ENCODE measurements at regions not wholly inside any gene's neighbourhood (a gene's known extent, or its start where the extent isn't known, plus 50 kb on each side); places are given as distances from the start of the nearest gene placed in this dataset.

GRCh38 chr10:42972946-42973345 lies 103.9 kb upstream of the RET start:
- ATAC-seq, result no peak
- Histone ChIP-seq H3K4me3 (ENCODE audit: low read length) (no peak overlapping the region), H3K27ac (ENCODE audit: low read length) (no peak overlapping the region), H3K4me1 (ENCODE audit: control insufficient read depth, insufficient read depth, low read length) (no peaks in the 10 kb centered on the region), H3K36me3 (ENCODE audit: control insufficient read depth, insufficient read depth, low read length) (no peaks in the 10 kb centered on the region), H3K9me3 (ENCODE audit: control insufficient read depth, insufficient read depth, low read length) (no peaks in the 10 kb centered on the region), H3K27me3 (ENCODE audit: control insufficient read depth, insufficient read depth, low read length) (no peaks in the 10 kb centered on the region)
- H3K4me1 Mint-ChIP-seq, result no peaks in the 10 kb centered on the region
- no peak overlapping the region for H3K4me3 Mint-ChIP-seq
- peaks cover 0 to 2% of the 10 kb centered on the region in 2 donors for H3K27me3 Mint-ChIP-seq (ENCODE audit: low read depth in 2 of 2)
- no peaks in the 10 kb centered on the region for H3K36me3 Mint-ChIP-seq
- H3K27ac Mint-ChIP-seq, result no peak overlapping the region
- no peaks in the 10 kb centered on the region for H3K9me3 Mint-ChIP-seq
- no peak for TF ChIP-seq CTCF (IDR thresholded peaks at IDR 0.05)
- intact Hi-C loops (cut with micrococcal nuclease), result no loop called here
- no peak for DNase-seq
- 92% methylated on average over 6 of the region's 6 CpGs for WGBS (ENCODE audit: insufficient coverage)

GRCh38 chr10:42973411-42973810 lies 103.5 kb upstream of the RET start:
- H3K27ac Mint-ChIP-seq, result no peak overlapping the region
- Histone ChIP-seq H3K27ac (ENCODE audit: low read length) (no peak overlapping the region), H3K4me3 (ENCODE audit: low read length) (no peak overlapping the region), H3K4me1 (ENCODE audit: control insufficient read depth, insufficient read depth, low read length) (no peaks in the 10 kb centered on the region), H3K9me3 (ENCODE audit: control insufficient read depth, insufficient read depth, low read length) (no peaks in the 10 kb centered on the region), H3K36me3 (ENCODE audit: control insufficient read depth, insufficient read depth, low read length) (no peaks in the 10 kb centered on the region), H3K27me3 (ENCODE audit: control insufficient read depth, insufficient read depth, low read length) (no peaks in the 10 kb centered on the region)
- peaks cover 0 to 2% of the 10 kb centered on the region in 2 donors for H3K27me3 Mint-ChIP-seq (ENCODE audit: low read depth in 2 of 2)
- no peaks in the 10 kb centered on the region for H3K36me3 Mint-ChIP-seq
- ATAC-seq (no peak), DNase-seq (no peak)
- H3K4me3 Mint-ChIP-seq, result no peak overlapping the region
- no peaks in the 10 kb centered on the region for H3K9me3 Mint-ChIP-seq
- intact Hi-C loops (cut with micrococcal nuclease), result no loop called here
- TF ChIP-seq CTCF (IDR thresholded peaks at IDR 0.05), result no peak
- no peaks in the 10 kb centered on the region for H3K4me1 Mint-ChIP-seq
- WGBS (ENCODE audit: insufficient coverage), result 92% methylated on average over 6 of the region's 6 CpGs

GRCh38 chr10:42973870-42974692 lies 102.8 kb upstream of the RET start:
- no peaks in the 10 kb centered on the region for H3K4me1 ChIP-seq (ENCODE audit: control insufficient read depth, insufficient read depth, low read length)
- DNase-seq (peak in 1 of 2 donors; percentile 10), ATAC-seq (no peak)
- H3K4me3 ChIP-seq (ENCODE audit: low read length), result no peak overlapping the region
- H3K9me3 Mint-ChIP-seq, result no peaks in the 10 kb centered on the region
- H3K27me3 Mint-ChIP-seq (ENCODE audit: low read depth in 2 of 2), result peaks cover 0 to 2% of the 10 kb centered on the region in 2 donors
- no peak overlapping the region for H3K27ac ChIP-seq (ENCODE audit: low read length)
- no peak overlapping the region for H3K4me3 Mint-ChIP-seq
- no peaks in the 10 kb centered on the region for H3K9me3 ChIP-seq (ENCODE audit: control insufficient read depth, insufficient read depth, low read length)
- H3K4me1 Mint-ChIP-seq, result no peaks in the 10 kb centered on the region
- no peak overlapping the region for H3K27ac Mint-ChIP-seq
- TF ChIP-seq CTCF (IDR thresholded peaks at IDR 0.05), result no peak
- no peaks in the 10 kb centered on the region for H3K36me3 ChIP-seq (ENCODE audit: control insufficient read depth, insufficient read depth, low read length)
- WGBS (ENCODE audit: insufficient coverage), result 89% methylated on average over 9 of the region's 9 CpGs
- H3K27me3 ChIP-seq (ENCODE audit: control insufficient read depth, insufficient read depth, low read length), result no peaks in the 10 kb centered on the region
- intact Hi-C loops (cut with micrococcal nuclease), result no loop called here
- H3K36me3 Mint-ChIP-seq, result no peaks in the 10 kb centered on the region

- peaks cover 0 to 2% of the 10 kb centered on the region in 2 donors for H3K27me3 Mint-ChIP-seq (ENCODE audit: low read depth in 2 of 2)
- intact Hi-C loops (cut with micrococcal nuclease), result no loop called here
- H3K4me3 ChIP-seq (ENCODE audit: low read length), result no peak overlapping the region
These were observed 102.2 kb upstream of the RET start for GRCh38 chr10:42974693-42975002.

More at GRCh38 chr10:42974693-42975002, 102.2 kb upstream of the RET start:
- no peak for ATAC-seq
- peak in 1 of 2 donors; percentile 6 for DNase-seq
- Histone ChIP-seq H3K27me3 (ENCODE audit: control insufficient read depth, insufficient read depth, low read length) (no peaks in the 10 kb centered on the region), H3K9me3 (ENCODE audit: control insufficient read depth, insufficient read depth, low read length) (no peaks in the 10 kb centered on the region), H3K27ac (ENCODE audit: low read length) (no peak overlapping the region), H3K36me3 (ENCODE audit: control insufficient read depth, insufficient read depth, low read length) (no peaks in the 10 kb centered on the region), H3K4me1 (ENCODE audit: control insufficient read depth, insufficient read depth, low read length) (no peaks in the 10 kb centered on the region)
- no peak for TF ChIP-seq CTCF (IDR thresholded peaks at IDR 0.05)
- H3K4me3 Mint-ChIP-seq, result no peak overlapping the region
- no peaks in the 10 kb centered on the region for H3K9me3 Mint-ChIP-seq
- 82% methylated on average over 3 of the region's 3 CpGs for WGBS (ENCODE audit: insufficient coverage)
- no peaks in the 10 kb centered on the region for H3K4me1 Mint-ChIP-seq
- no peaks in the 10 kb centered on the region for H3K36me3 Mint-ChIP-seq
- no peak overlapping the region for H3K27ac Mint-ChIP-seq
